Lower leg skin (tissue), 4 donors: ENCODE measurements at regions not wholly inside any gene's neighbourhood (a gene's known extent, or its start where the extent isn't known, plus 50 kb on each side); places are given as distances from the start of the nearest gene placed in this dataset.

Experiments used
- DNase-seq, 2 donors: peaks; one replicate each; pipeline ENCODE4 v3.0.0-alpha.2; 2019; ENCODE audit warnings: low spot score in 2 of 2
- H3K4me3 ChIP-seq: fragments of 200-600 bp; sonication (generic); 2 replicates; pipeline ENCODE4 v1.5.1; 2017; ENCODE audit warnings: mild to moderate bottlenecking, low read depth; ENCODE audit not compliant: poor library complexity, severe bottlenecking
- POLR2A ChIP-seq, 2 donors: fragments of 450-650 bp; IDR thresholded peaks; one replicate each; pipeline ENCODE4 v1.6.1; 2016 to 2017; ENCODE audit warnings: antibody characterized with exemption in 2 of 2, mild to moderate bottlenecking in 1 of 2, moderate library complexity in 1 of 2
- WGBS, 2 donors: methylation state at CpG; one replicate each; pipeline ENCODE4 v1.1.5; 2018; 5-methylcytosine and 5-hydroxymethylcytosine counted together
- intact Hi-C: fragments of 100-400 bp; cut with DNase I; formaldehyde crosslinking; loops from one replicate; pipeline ENCODE4 v1.15.0; 2023; ENCODE audit warnings: low total_unique reads
- TF ChIP-seq, protein P1 (sequence below), 3 donors: fragments of 450-650 bp; IDR thresholded peaks; one replicate each; pipeline ENCODE4 v1.5.1; 2016; ENCODE audit warnings: antibody characterized with exemption in 3 of 3, mild to moderate bottlenecking in 3 of 3, moderate library complexity in 2 of 3

DNA sequence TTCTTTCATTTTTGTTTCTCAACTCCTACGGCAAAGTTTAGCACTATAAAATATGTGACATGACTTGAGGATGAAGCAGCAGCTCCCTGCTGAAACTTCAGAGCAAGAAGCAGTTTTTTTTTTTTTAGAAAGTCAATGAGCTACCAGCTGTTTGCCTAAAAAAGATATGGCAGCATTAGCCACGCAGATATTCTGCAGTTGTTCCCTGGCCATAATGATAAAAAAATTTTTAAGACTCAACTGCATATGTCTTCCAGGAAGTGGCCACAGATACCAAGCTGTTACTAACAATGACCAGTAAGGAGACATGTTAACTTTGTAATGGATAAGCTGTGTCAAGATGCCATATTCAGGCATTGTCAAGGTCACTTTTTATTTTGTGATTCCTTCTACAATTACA lies 319.6 kb upstream of the CDH11 start:
- no peak for TF ChIP-seq POLR2A (IDR thresholded peaks at IDR 0.05)
- TF ChIP-seq, protein P1, sequence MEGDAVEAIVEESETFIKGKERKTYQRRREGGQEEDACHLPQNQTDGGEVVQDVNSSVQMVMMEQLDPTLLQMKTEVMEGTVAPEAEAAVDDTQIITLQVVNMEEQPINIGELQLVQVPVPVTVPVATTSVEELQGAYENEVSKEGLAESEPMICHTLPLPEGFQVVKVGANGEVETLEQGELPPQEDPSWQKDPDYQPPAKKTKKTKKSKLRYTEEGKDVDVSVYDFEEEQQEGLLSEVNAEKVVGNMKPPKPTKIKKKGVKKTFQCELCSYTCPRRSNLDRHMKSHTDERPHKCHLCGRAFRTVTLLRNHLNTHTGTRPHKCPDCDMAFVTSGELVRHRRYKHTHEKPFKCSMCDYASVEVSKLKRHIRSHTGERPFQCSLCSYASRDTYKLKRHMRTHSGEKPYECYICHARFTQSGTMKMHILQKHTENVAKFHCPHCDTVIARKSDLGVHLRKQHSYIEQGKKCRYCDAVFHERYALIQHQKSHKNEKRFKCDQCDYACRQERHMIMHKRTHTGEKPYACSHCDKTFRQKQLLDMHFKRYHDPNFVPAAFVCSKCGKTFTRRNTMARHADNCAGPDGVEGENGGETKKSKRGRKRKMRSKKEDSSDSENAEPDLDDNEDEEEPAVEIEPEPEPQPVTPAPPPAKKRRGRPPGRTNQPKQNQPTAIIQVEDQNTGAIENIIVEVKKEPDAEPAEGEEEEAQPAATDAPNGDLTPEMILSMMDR (IDR thresholded peaks at IDR 0.05), result no peak
- no peak for DNase-seq
- no peak overlapping the region for H3K4me3 ChIP-seq
- 75 to 82% methylated on average over 2 of the region's 2 CpGs for WGBS, 2 donors
- intact Hi-C loops, result loop anchor here (2.0 kb wide), 1 partner anchor 75 kb away; no protein-coding TSS in a partner anchor

DNA sequence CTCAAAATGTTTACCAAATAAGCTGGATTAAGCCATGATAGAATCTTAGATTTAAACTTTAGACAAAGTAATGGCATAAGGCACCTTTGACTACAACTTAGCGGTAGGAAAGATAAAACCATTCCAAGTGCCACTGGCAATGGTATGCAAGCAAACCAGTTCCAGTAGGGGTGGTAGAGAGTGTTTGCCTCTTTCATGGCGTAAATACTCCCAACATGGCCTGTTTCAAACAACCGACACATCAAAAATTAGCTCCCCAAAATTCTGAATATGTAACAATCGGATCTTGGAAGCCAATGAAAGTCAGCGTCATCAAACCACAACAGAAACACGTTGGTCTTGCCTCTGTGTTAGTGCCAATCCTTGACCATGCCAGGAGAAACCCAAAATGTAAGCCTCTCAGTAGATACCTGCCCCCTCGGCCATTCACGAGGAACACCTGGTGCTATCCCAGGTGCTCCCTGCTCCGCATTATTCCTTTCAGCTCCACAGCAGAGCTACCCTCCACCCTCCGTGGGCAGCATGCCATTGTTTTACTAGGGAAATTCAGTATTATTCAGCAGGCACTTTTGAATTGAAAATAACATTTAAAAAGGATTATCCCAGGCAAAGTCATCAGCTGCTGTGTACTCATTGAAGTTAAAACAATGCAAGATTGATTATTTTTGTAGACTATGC lies 307.8 kb upstream of the CDH11 start:
- intact Hi-C loops, result no loop called here
- H3K4me3 ChIP-seq, result no peak overlapping the region
- 68 to 74% methylated on average over 10 of the region's 10 CpGs for whole genome bisulfite sequencing, 2 donors

DNA sequence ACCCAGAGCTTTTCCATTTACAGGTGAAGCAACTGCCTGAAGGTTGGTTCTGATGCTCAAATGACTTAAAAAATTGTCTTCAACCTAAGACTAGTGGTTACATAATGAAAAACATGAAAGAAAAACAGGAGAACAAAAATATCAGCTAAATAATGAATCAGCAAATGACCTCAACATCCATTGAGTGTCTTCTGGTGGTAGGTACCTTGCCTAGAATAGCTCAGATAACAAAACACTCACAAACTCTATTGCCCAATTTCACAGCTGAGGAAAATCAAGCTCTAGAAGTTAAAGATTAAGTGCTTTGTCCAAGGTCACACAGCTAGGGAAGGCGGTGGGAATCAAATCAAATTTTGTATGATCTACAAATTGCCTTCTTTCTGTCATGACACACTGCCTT lies 304.6 kb upstream of the CDH11 start:
- intact Hi-C loops, result no loop called here

More for the DNA sequence above, 307.8 kb upstream of the CDH11 start:
- TF ChIP-seq, protein P1 (IDR thresholded peaks at IDR 0.05), result no peak
- TF ChIP-seq POLR2A (IDR thresholded peaks at IDR 0.05), result no peak
- DNase-seq, result no peak

DNA sequence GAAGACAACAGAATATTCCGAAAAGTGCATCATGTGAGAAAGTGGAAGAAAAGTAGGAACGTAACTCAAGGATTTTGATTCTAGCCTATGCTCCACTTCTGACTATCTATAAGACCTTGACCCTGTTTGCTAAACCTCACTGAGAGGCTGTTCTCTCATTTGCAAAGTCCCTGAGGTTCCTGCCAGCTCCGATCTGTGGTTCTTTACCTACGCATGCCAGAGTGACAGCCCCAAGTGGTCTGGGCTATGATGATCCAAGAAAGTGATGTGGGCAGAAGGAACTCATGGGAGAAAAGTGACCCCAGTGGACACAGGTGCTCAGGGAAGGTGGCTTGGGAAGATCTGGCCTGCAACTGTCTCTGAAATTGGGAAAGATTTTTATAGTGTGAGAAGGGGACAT lies 301.1 kb upstream of the CDH11 start:
- intact Hi-C loops, result no loop called here
- 89 to 95% methylated on average over 4 of the region's 4 CpGs for WGBS, 2 donors
- no peak overlapping the region for H3K4me3 ChIP-seq
- TF ChIP-seq, protein P1 (IDR thresholded peaks at IDR 0.05), result no peak
- no peak for TF ChIP-seq POLR2A (IDR thresholded peaks at IDR 0.05)
- DNase-seq, result no peak

More for the DNA sequence above, 304.6 kb upstream of the CDH11 start:
- 90 to 97% methylated on average over 1 of the region's 1 CpG for WGBS, 2 donors
- TF ChIP-seq, protein P1 (IDR thresholded peaks at IDR 0.05), result no peak
- no peak for TF ChIP-seq POLR2A (IDR thresholded peaks at IDR 0.05)
- H3K4me3 ChIP-seq, result no peak overlapping the region
- DNase-seq, result no peak

DNA sequence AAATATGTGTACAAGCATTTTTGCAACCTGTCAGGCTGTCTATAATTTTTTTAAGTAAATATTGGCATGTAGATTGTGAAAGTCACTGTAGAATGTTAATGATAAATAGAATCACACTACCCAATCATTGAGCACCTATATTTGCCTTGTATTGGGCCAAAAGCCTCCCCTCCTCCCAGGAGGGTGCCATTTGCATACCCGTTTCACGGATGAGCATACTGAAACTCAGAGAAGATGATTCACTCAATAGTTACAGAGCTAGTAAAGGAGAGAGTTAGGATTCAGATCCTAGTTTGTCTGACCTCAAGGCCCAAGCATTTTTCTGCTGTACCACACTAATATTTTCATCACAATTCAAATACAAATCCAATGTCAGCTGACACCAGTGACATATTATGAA lies 299.7 kb upstream of the CDH11 start:
- 79 to 96% methylated on average over 2 of the region's 2 CpGs for WGBS, 2 donors
- TF ChIP-seq, protein P1 (IDR thresholded peaks at IDR 0.05), result no peak
- TF ChIP-seq POLR2A (IDR thresholded peaks at IDR 0.05), result no peak
- intact Hi-C loops, result no loop called here
- DNase-seq, result no peak
- H3K4me3 ChIP-seq, result no peak overlapping the region

DNA sequence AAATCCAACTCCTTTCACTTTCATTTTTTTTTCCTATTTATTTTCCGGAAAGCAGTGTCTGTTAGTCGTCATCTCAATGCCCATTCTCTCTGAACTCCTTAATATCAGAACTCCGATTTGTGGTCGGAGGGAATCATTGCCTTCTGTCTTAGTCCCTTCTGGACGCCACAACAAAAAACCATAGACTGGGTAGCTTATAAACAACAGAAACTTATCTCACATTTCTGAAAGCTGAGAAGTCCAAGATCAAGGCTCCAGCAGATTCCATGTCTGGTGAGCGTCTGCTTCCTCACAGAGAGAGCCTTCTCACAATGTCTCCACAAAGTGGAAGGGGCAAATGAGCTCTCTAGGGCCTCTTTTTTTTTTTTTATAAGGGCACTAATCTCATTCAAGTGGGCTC lies 296.6 kb upstream of the CDH11 start:
- no peak for TF ChIP-seq POLR2A (IDR thresholded peaks at IDR 0.05)
- TF ChIP-seq, protein P1 (IDR thresholded peaks at IDR 0.05), result no peak
- DNase-seq, result no peak
- intact Hi-C loops, result no loop called here
- H3K4me3 ChIP-seq, result no peak overlapping the region
- 87 to 89% methylated on average over 6 of the region's 6 CpGs for WGBS, 2 donors
